Loucy (cell line): ENCODE measurements at regions not wholly inside any gene's neighbourhood (a gene's known extent, or its start where the extent isn't known, plus 50 kb on each side); places are given as distances from the start of the nearest gene placed in this dataset.

Experiments
- EZH2phosphoT487 ChIP-seq: fragments of 200-600 bp; IDR thresholded peaks from 2 replicates; pipeline ENCODE4 v1.6.1; 2018; ENCODE audit warnings: antibody characterized with exemption, mild to moderate bottlenecking, moderate library complexity, borderline replicate concordance
- TF ChIP-seq, protein P1 (sequence below): fragments of 200-600 bp; sonication (generic); conservative IDR thresholded peaks from 2 replicates; pipeline ENCODE4 v1.5.1; 2014; ENCODE audit warnings: mild to moderate bottlenecking, antibody characterized with exemption, low read length

DNA sequence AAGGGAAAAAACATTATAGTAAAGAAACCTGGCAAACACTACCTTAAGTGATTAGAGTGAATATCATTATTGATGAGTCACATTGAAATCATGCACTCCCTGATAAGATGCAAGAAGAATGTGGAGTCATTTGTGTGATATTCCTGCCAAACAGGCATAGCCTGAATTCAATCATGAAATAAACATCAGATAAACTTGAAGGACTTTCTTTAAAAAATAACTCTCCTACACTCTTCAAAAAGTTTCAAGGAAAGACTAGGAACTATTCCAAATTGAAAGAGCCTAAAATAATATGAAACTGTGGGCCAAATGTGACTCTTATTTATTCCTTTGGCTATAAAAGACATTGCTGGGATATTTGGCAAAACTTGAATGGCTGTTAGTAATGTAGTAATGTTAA is 625.7 kb upstream of the LMCD1 start:
- TF ChIP-seq, protein P1, sequence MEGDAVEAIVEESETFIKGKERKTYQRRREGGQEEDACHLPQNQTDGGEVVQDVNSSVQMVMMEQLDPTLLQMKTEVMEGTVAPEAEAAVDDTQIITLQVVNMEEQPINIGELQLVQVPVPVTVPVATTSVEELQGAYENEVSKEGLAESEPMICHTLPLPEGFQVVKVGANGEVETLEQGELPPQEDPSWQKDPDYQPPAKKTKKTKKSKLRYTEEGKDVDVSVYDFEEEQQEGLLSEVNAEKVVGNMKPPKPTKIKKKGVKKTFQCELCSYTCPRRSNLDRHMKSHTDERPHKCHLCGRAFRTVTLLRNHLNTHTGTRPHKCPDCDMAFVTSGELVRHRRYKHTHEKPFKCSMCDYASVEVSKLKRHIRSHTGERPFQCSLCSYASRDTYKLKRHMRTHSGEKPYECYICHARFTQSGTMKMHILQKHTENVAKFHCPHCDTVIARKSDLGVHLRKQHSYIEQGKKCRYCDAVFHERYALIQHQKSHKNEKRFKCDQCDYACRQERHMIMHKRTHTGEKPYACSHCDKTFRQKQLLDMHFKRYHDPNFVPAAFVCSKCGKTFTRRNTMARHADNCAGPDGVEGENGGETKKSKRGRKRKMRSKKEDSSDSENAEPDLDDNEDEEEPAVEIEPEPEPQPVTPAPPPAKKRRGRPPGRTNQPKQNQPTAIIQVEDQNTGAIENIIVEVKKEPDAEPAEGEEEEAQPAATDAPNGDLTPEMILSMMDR, result no peak
- no peak for TF ChIP-seq EZH2phosphoT487
